Endothelial cell of umbilical vein (primary cell): ENCODE measurements at regions not wholly inside any gene's neighbourhood (a gene's known extent, or its start where the extent isn't known, plus 50 kb on each side); places are given as distances from the start of the nearest gene placed in this dataset.

Source experiments
- BruUV-seq: library from RNA; stranded (reverse); fragments of 400-500 nt; replicated peaks from 2 replicates; lab custom pipeline; 2021; lab: Mats Ljungman, UMichigan
- CTCF ChIA-PET: fragments of 300-600, 350-600 bp; sonication (Branson Sonifier 250); formaldehyde crosslinking; loops from one replicate; lab custom pipeline; 2021; ENCODE audit warnings: antibody characterized with exemption, inconsistent platforms; lab: Charles Lee
- POLR2A ChIA-PET: fragments of 300-600, 350-600 bp; sonication (Branson Sonifier 250); formaldehyde crosslinking; loops from one replicate; lab custom pipeline; 2021; ENCODE audit warnings: antibody characterized with exemption, inconsistent platforms; lab: Charles Lee
- DNase-seq: peaks from one replicate; pipeline ENCODE4 v3.0.0-alpha.2; 2011; ENCODE audit warnings: low read depth, low spot score
- FAIRE-seq: peaks from 2 replicates; lab custom pipeline; 2011; peaks lifted over from hg19 to GRCh38; lab: Jason Lieb, UNC
- H2AFZ ChIP-seq: 2 replicates; pipeline ENCODE4 v1.6.0; 2012; ENCODE audit warnings: low read depth, low read length, control low read depth, inconsistent platforms
- H3K27ac ChIP-seq: 2 replicates; pipeline ENCODE4 v1.5.1; 2011; ENCODE audit warnings: low read depth, mild to moderate bottlenecking, control low read depth, low read length, moderate library complexity; ENCODE audit not compliant: insufficient read depth
- H3K27me3 ChIP-seq, 2 experiments: 2 replicates each; pipeline versions ENCODE4 v1.6.0 to v1.6.1; 2011; ENCODE audit warnings: low read length in 2 of 2, mixed read lengths in 1 of 2; ENCODE audit not compliant: control insufficient read depth in 2 of 2, insufficient read depth in 2 of 2
- H3K36me3 ChIP-seq, 2 experiments: 2 replicates in 1 of 2; 3 replicates in 1 of 2; pipeline ENCODE4 v1.5.1; 2011; ENCODE audit warnings: low read length in 2 of 2, mild to moderate bottlenecking in 1 of 2, moderate library complexity in 1 of 2; ENCODE audit not compliant: control insufficient read depth in 2 of 2, insufficient read depth in 2 of 2; ENCODE audit errors: extremely low read depth in 1 of 2
- H3K4me1 ChIP-seq: 3 replicates; pipeline ENCODE4 v1.5.1; 2011; ENCODE audit warnings: mild to moderate bottlenecking, low read length; ENCODE audit not compliant: control insufficient read depth, insufficient read depth; ENCODE audit errors: extremely low read depth
- H3K4me2 ChIP-seq: 2 replicates; pipeline ENCODE4 v1.6.1; 2011; ENCODE audit warnings: low read length, control low read depth, mixed read lengths; ENCODE audit not compliant: insufficient read depth
- H3K4me3 ChIP-seq, 3 experiments: fragments of 200-600 bp in 1 of 3; sonication (generic), shearing (Covaris generic) in 1 of 3; replicated peaks in 1 of 3; 2 replicates each; pipeline ENCODE4 v1.5.1; 2011 to 2016; ENCODE audit warnings: control low read depth in 3 of 3, low read length in 3 of 3, mild to moderate bottlenecking in 2 of 3, inconsistent platforms in 1 of 3, low read depth in 1 of 3, moderate library complexity in 1 of 3; ENCODE audit not compliant: insufficient read depth in 1 of 3
- H3K79me2 ChIP-seq: 2 replicates; pipeline ENCODE4 v1.6.0; 2012; ENCODE audit warnings: low read length, inconsistent platforms; ENCODE audit not compliant: control insufficient read depth, insufficient read depth
- H3K9ac ChIP-seq: replicated peaks from 2 replicates; pipeline ENCODE3; 2011; ENCODE audit warnings: low read length, control low read depth; ENCODE audit not compliant: insufficient read depth; ENCODE audit errors: extremely low read depth
- H3K9me1 ChIP-seq: replicated peaks from 3 replicates; pipeline ENCODE4 v1.6.0; 2011; ENCODE audit warnings: mild to moderate bottlenecking, low read length; ENCODE audit not compliant: control insufficient read depth, insufficient read depth; ENCODE audit errors: extremely low read depth
- H3K9me3 ChIP-seq: replicated peaks from 2 replicates; pipeline ENCODE4 v1.5.1; 2012; ENCODE audit warnings: low read length, inconsistent platforms; ENCODE audit not compliant: control insufficient read depth, insufficient read depth
- H4K20me1 ChIP-seq: replicated peaks from 2 replicates; pipeline ENCODE3; 2011; ENCODE audit warnings: mild to moderate bottlenecking, low read length; ENCODE audit not compliant: control insufficient read depth, insufficient read depth; ENCODE audit errors: extremely low read depth
- CTCF ChIP-seq, 2 donors: IDR thresholded peaks; 1 replicate in 1 of 2; 2 replicates in 1 of 2; pipeline ENCODE4 v1.5.1; 2011; ENCODE audit warnings: low read length in 2 of 2, mild to moderate bottlenecking in 2 of 2, moderate library complexity in 2 of 2, control low read depth in 1 of 2, inconsistent platforms in 1 of 2, low read depth in 1 of 2; ENCODE audit not compliant: insufficient read depth in 1 of 2; ENCODE audit errors: extremely low read depth in 1 of 2
- EZH2 ChIP-seq: IDR thresholded peaks from 2 replicates; pipeline ENCODE4 v1.6.1; 2012; ENCODE audit warnings: borderline replicate concordance, low read depth, mild to moderate bottlenecking, moderate library complexity, low read length, inconsistent platforms; ENCODE audit not compliant: severe bottlenecking
- FOS ChIP-seq: IDR thresholded peaks from 2 replicates; pipeline ENCODE4 v1.6.1; 2011; ENCODE audit warnings: mild to moderate bottlenecking, low read length, moderate library complexity, borderline replicate concordance; ENCODE audit not compliant: insufficient read depth
- GATA2 ChIP-seq: IDR thresholded peaks from 2 replicates; pipeline ENCODE4 v1.7.0; 2011; ENCODE audit warnings: low read depth, mild to moderate bottlenecking, moderate library complexity, mixed read lengths, low read length; ENCODE audit not compliant: insufficient read length, insufficient read depth
- JUN ChIP-seq: IDR thresholded peaks from 2 replicates; pipeline ENCODE4 v1.6.1; 2011; ENCODE audit warnings: borderline replicate concordance, low read depth; ENCODE audit not compliant: insufficient read length, insufficient read depth
- MYC ChIP-seq: IDR thresholded peaks from one replicate; pipeline ENCODE4 v1.6.1; 2011; ENCODE audit warnings: mild to moderate bottlenecking, low read depth, low read length
- POLR2A ChIP-seq: IDR thresholded peaks from 2 replicates; pipeline ENCODE4 v1.6.1; 2012; ENCODE audit warnings: low read depth, mild to moderate bottlenecking, control low read depth, low read length
- POLR2AphosphoS5 ChIP-seq: IDR thresholded peaks from 2 replicates; pipeline ENCODE4 v1.6.1; 2012; ENCODE audit warnings: low read depth, mild to moderate bottlenecking, control low read depth, low read length, moderate library complexity; ENCODE audit not compliant: insufficient read depth
- dilution Hi-C: fragments of 300-500 bp; cut with MboI; formaldehyde crosslinking; loops from one replicate; pipeline ENCODE4 v1.15.0; 2019; ENCODE audit warnings: low sequenced_read_pairs; ENCODE audit not compliant: extremely low pct_ligation_motif_present
- intact Hi-C: fragments of 100-400 bp; cut with micrococcal nuclease; formaldehyde crosslinking; loops from one replicate; pipeline ENCODE4 v1.10.0; 2022
- TF ChIP-seq, protein P1 (sequence below): IDR thresholded peaks from 2 replicates; pipeline ENCODE4 v1.6.1; 2011; ENCODE audit not compliant: insufficient read depth, insufficient read length

- H3K27me3 ChIP-seq, result no peaks in the 10 kb centered on the region
- H4K20me1 ChIP-seq, result no peaks in the 10 kb centered on the region
- H3K27ac ChIP-seq, result no peak overlapping the region
- H3K9ac ChIP-seq, result no peak overlapping the region
- DNase-seq (no peak), FAIRE-seq (no peak)
- H3K4me3 ChIP-seq, result no peak overlapping the region
- H3K9me1 ChIP-seq, result no peaks in the 10 kb centered on the region
- TF ChIP-seq POLR2AphosphoS5, result no peak
- POLR2A ChIA-PET, result no interaction called here
- H3K79me2 ChIP-seq, result no peaks in the 10 kb centered on the region
- intact Hi-C loops, result no loop called here
- H3K36me3 ChIP-seq, result no peaks in the 10 kb centered on the region
- H3K9me3 ChIP-seq, result no peaks in the 10 kb centered on the region
- H2AFZ ChIP-seq, result no peak overlapping the region
- H3K4me2 ChIP-seq, result no peak overlapping the region
- no TSS peak for BruUV-seq
- dilution Hi-C loops, result no loop called here
- H3K4me1 ChIP-seq, result no peaks in the 10 kb centered on the region
- CTCF ChIA-PET, result no interaction called here
Measured at GRCh38 chr6:92826633-92827032, 592.7 kb downstream of the EPHA7 start.

DNA sequence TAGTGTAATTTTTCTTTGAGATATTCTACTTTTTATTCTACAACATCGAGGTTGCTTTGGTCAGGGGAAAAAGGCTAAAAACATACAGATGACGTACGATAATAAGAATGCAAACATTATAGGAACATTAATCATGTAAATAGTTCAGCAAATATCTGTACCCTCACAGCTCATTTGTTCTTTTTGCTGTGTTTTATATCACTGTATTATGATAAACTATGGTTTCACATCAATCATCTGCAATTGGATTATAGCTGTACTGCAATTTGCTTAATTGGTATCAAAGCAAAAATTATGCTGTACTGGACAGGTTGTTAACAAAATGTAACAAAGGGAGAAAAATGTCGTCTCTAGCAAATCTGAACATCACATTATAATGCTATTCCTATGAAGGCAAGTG, 597.1 kb downstream of the EPHA7 start:
- no peaks in the 10 kb centered on the region for H3K9me1 ChIP-seq
- H3K36me3 ChIP-seq, result no peaks in the 10 kb centered on the region
- DNase-seq (no peak), FAIRE-seq (no peak)
- CTCF ChIA-PET, result interaction anchor here (2.4 kb wide), 1 partner anchor 11 kb away, joined by 21 read pairs; no protein-coding TSS in a partner anchor
- dilution Hi-C loops (no loop called here), intact Hi-C loops (no loop called here)
- POLR2A ChIA-PET, result no interaction called here
- no peaks in the 10 kb centered on the region for H3K79me2 ChIP-seq
- H3K9ac ChIP-seq, result no peak overlapping the region
- H3K9me3 ChIP-seq, result no peaks in the 10 kb centered on the region
- no peak overlapping the region for H3K4me3 ChIP-seq
- no peak overlapping the region for H2AFZ ChIP-seq
- TF ChIP-seq JUN, result no peak
- no peak for TF ChIP-seq MYC
- TF ChIP-seq FOS, result no peak
- no peak for TF ChIP-seq POLR2AphosphoS5
- no peak for TF ChIP-seq POLR2A
- TF ChIP-seq GATA2, result no peak
- TF ChIP-seq CTCF (IDR thresholded peaks at IDR 0.05; ENCODE audit: extremely low read depth in 1 of 2, insufficient read depth in 1 of 2, low read depth in 1 of 2, low read length in 2 of 2), result no peak
- no peak for TF ChIP-seq EZH2
- TF ChIP-seq, protein P1, sequence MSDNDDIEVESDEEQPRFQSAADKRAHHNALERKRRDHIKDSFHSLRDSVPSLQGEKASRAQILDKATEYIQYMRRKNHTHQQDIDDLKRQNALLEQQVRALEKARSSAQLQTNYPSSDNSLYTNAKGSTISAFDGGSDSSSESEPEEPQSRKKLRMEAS, result no peak
- BruUV-seq, result no TSS peak
- no peak overlapping the region for H3K4me2 ChIP-seq
- no peaks in the 10 kb centered on the region for H4K20me1 ChIP-seq
- no peaks in the 10 kb centered on the region for H3K27me3 ChIP-seq
- H3K27ac ChIP-seq, result no peak overlapping the region
- no peaks in the 10 kb centered on the region for H3K4me1 ChIP-seq
